Astrocyte of the spinal cord (primary cell): ENCODE measurements at regions not wholly inside any gene's neighbourhood (a gene's known extent, or its start where the extent isn't known, plus 50 kb on each side); places are given as distances from the start of the nearest gene placed in this dataset.
"Not testable (repeated sequence)": the region's sequence is repeated elsewhere in the genome, so short reads cannot be mapped to it uniquely, and the experiment has no call there.

Experiments used
- DNase-seq: peaks from one replicate; pipeline ENCODE4 v3.0.0; 2011; ENCODE audit warnings: low read depth, low spot score
- H3K4me3 ChIP-seq: 2 replicates; pipeline ENCODE4 v1.5.1; 2011; ENCODE audit warnings: low read depth, mild to moderate bottlenecking, low read length, moderate library complexity
- in situ Hi-C: cut with HindIII; loops from 2 replicates; pipeline ENCODE4 v1.10.0; 2017; ENCODE audit warnings: low sequenced_read_pairs
- TF ChIP-seq, protein P1 (sequence below): IDR thresholded peaks from 2 replicates; pipeline ENCODE4 v1.5.1; 2012; ENCODE audit warnings: low read depth, mild to moderate bottlenecking, low read length, inconsistent platforms

DNA sequence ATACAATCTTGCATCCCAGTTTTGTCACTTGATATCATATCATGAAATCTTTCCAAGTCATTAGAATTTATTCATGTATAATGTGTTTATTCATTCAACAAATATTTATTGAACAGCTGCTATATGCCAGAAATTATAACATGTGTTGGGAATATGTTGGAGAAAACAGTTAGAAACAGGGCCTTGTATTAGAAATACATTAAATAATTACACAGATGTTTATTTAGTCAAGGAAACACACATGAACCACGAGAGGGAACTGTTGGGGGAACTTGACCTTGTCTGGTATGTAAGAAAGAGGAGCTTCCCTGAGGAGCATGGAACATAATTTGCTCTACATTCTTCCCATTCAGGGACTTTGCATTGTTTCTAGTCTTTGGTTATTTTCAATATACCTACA, 191.7 kb upstream of the FRMD6 start:
- TF ChIP-seq, protein P1, sequence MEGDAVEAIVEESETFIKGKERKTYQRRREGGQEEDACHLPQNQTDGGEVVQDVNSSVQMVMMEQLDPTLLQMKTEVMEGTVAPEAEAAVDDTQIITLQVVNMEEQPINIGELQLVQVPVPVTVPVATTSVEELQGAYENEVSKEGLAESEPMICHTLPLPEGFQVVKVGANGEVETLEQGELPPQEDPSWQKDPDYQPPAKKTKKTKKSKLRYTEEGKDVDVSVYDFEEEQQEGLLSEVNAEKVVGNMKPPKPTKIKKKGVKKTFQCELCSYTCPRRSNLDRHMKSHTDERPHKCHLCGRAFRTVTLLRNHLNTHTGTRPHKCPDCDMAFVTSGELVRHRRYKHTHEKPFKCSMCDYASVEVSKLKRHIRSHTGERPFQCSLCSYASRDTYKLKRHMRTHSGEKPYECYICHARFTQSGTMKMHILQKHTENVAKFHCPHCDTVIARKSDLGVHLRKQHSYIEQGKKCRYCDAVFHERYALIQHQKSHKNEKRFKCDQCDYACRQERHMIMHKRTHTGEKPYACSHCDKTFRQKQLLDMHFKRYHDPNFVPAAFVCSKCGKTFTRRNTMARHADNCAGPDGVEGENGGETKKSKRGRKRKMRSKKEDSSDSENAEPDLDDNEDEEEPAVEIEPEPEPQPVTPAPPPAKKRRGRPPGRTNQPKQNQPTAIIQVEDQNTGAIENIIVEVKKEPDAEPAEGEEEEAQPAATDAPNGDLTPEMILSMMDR: no peak
- DNase-seq: no peak
- in situ Hi-C loops: no loop called here
- H3K4me3 ChIP-seq: no peak overlapping the region

DNA sequence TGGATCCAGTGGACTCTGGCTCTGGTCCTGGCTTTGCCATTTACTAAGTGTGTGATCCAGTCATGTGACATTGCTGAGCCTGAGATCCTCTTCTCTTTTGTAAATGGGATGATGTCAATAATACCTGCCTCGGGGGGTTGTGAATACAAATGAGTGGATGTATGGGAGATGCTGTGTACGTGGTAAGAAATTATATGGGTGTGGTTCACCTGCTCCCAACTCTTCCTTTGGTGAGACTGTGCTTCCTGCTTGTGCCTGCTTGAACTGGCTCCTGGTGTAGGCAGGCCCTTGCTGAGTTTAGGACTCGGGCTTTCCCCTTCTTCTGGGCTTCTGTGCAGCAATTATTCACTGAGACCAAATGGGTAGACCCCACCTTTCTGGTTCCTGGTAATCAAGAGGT, 189.5 kb upstream of the FRMD6 start:
- no peak for DNase-seq
- in situ Hi-C loops: no loop called here

GRCh38 chr14:51462706-51463105, 189.0 kb upstream of the FRMD6 start:
- no peak for DNase-seq
- TF ChIP-seq, protein P1: no peak
- no peak overlapping the region for H3K4me3 ChIP-seq
- in situ Hi-C loops: no loop called here

More for the DNA sequence above, 189.5 kb upstream of the FRMD6 start:
- no peak overlapping the region for H3K4me3 ChIP-seq
- TF ChIP-seq, protein P1: no peak

- TF ChIP-seq, protein P1: no peak
These were observed 188.2 kb upstream of the FRMD6 start for GRCh38 chr14:51463461-51463860.

DNA sequence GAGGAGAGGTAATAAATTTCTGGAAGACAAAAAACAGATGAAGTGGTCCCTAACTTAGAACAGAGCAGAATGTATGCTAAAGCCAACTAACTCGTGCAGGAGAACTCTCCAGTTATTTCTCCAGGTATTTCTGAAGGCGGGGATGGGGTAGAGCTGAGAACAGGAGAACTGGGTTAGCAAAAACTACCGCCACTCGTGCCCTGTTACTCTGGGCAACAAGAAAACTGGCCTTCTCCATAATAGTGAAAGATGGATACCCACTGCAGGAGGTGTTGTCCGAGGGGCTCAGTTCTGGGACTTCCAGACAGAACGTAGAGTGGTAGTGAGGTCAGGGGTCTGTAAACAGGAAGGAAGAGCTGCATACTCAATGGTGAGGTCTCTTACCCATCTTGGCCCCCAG, 187.3 kb upstream of the FRMD6 start:
- H3K4me3 ChIP-seq: no peak overlapping the region
- TF ChIP-seq, protein P1: no peak
- in situ Hi-C loops: no loop called here
- no peak for DNase-seq

More at GRCh38 chr14:51463461-51463860, 188.2 kb upstream of the FRMD6 start:
- no peak overlapping the region for H3K4me3 ChIP-seq
- in situ Hi-C loops: no loop called here
- no peak for DNase-seq

- no peak for DNase-seq
- H3K4me3 ChIP-seq: no peak overlapping the region
- TF ChIP-seq, protein P1: no peak
- in situ Hi-C loops: no loop called here
These were observed 186.2 kb upstream of the FRMD6 start for GRCh38 chr14:51465486-51465885.

GRCh38 chr14:51467392-51467791, 184.3 kb upstream of the FRMD6 start:
- DNase-seq, H3K4me3 ChIP-seq, in situ Hi-C loops: not testable (repeated sequence)
